Breast epithelium (tissue), 3 donors: ENCODE measurements at regions not wholly inside any gene's neighbourhood (a gene's known extent, or its start where the extent isn't known, plus 50 kb on each side); places are given as distances from the start of the nearest gene placed in this dataset.

Experiments
- POLR2A ChIP-seq: fragments of 450-650 bp; IDR thresholded peaks from one replicate; pipeline ENCODE4 v1.6.1; 2016; ENCODE audit warnings: antibody characterized with exemption, mild to moderate bottlenecking, moderate library complexity
- TF ChIP-seq, protein P1 (sequence below), 3 donors: fragments of 450-650 bp; IDR thresholded peaks; one replicate each; pipeline ENCODE4 v1.5.1; 2016 to 2017; ENCODE audit warnings: antibody characterized with exemption in 3 of 3, mild to moderate bottlenecking in 3 of 3, moderate library complexity in 3 of 3

DNA sequence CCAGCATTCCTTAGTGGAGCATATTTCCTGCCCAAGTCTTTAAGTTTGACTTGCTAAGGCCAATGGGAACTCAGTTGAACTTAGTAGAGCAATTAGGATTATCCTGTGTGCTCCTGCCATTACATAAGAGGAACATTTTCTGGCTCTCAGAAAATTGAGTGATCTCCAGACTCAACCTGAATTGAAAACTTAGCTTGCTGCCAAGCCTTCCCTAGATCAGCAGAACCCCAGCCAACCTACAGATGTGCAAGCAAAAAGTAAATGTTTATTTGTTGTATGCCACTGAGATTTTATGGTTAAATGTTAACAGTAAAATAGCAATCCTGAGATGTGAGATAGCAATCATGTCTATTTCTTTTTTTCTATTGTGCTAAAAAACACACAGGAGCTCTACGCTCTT lies 350.9 kb downstream of the OLFM4 start:
- TF ChIP-seq POLR2A = no peak
- TF ChIP-seq, protein P1, sequence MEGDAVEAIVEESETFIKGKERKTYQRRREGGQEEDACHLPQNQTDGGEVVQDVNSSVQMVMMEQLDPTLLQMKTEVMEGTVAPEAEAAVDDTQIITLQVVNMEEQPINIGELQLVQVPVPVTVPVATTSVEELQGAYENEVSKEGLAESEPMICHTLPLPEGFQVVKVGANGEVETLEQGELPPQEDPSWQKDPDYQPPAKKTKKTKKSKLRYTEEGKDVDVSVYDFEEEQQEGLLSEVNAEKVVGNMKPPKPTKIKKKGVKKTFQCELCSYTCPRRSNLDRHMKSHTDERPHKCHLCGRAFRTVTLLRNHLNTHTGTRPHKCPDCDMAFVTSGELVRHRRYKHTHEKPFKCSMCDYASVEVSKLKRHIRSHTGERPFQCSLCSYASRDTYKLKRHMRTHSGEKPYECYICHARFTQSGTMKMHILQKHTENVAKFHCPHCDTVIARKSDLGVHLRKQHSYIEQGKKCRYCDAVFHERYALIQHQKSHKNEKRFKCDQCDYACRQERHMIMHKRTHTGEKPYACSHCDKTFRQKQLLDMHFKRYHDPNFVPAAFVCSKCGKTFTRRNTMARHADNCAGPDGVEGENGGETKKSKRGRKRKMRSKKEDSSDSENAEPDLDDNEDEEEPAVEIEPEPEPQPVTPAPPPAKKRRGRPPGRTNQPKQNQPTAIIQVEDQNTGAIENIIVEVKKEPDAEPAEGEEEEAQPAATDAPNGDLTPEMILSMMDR (IDR thresholded peaks at IDR 0.05) = no peak
